GM21528 (cell line): ENCODE measurements at regions not wholly inside any gene's neighbourhood (a gene's known extent, or its start where the extent isn't known, plus 50 kb on each side); places are given as distances from the start of the nearest gene placed in this dataset.

Experiments used
- ATAC-seq: cut with Tn5 transposase; IDR thresholded peaks from one replicate; pipeline ENCODE4 v1.9.1; 2021; ENCODE audit warnings: mild to moderate bottlenecking, moderate library complexity; ENCODE audit not compliant: unreplicated experiment, low FRiP score

GRCh38 chr7:46661431-46661830, 740.4 kb upstream of the IGFBP3 start:
- ATAC-seq = no peak

GRCh38 chr7:46660402-46660980, 739.4 kb upstream of the IGFBP3 start:
- ATAC-seq = no peak

- ATAC-seq = no peak
Measured at GRCh38 chr7:46658281-46658680, 737.2 kb upstream of the IGFBP3 start.

- ATAC-seq = no peak
Measured at GRCh38 chr7:46654546-46655443, 733.7 kb upstream of the IGFBP3 start.

DNA sequence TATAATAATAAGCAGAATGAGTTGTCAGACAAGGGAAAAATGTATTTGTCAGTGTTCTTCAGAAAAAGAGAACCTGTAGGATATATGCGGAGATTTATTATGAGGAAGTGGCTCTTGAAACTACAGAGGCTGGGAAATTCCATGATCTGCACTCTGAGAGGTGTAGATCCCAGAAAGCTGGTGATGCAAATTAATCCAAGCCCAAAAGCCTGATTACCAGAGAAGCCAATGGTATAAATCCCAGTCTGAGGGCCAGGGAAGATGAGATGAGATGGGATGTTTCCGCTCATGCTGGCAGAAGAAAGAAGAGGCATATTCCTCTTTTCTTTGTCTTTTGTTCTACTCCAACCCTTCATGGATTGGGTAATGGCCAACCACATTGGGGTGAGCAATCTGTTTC, 732.8 kb upstream of the IGFBP3 start:
- ATAC-seq = no peak

DNA sequence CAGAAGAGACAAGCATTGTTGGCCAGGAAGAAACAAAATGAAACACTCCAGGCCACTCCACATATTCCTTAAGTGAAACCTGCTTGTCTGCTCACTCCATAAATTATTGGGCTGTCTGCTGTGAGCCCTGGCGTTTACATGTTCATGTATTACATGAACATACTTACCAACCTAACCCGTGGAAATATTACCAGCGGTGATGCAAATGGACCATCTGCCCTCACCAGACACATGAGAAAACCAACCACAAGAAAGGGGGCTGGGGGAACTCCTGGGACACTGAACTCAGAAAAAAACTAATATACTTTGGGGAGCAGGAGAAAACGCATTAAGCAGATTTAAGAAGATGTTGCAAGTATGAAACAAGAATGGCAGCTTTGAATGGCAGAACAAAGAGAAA, 731.2 kb upstream of the IGFBP3 start:
- no peak for ATAC-seq

DNA sequence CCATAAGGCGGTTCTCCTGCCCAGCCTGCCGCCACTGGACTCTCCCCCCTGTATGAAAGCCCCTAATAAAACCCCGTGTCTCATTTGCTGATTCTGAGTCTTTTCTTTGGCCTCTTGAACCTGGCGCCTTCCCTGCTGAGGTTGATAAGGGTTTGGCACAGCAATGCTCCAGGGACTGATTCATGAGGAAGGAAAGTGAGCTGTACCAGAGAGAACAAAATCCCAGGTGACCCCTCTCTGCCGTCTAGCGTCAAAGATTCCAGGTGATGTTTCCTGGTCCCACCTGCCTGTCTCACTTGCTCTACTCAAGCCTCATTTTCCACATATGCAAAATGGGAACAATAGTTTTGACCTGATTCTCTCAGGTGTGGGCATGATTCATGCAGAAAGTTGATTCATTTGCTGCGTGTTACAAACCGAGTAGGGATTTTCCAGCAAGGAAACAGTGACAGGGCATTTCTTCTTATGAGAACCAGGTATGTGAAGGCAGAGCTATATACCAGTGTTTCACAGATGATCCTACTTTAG, 730.6 kb upstream of the IGFBP3 start:
- ATAC-seq = no peak

DNA sequence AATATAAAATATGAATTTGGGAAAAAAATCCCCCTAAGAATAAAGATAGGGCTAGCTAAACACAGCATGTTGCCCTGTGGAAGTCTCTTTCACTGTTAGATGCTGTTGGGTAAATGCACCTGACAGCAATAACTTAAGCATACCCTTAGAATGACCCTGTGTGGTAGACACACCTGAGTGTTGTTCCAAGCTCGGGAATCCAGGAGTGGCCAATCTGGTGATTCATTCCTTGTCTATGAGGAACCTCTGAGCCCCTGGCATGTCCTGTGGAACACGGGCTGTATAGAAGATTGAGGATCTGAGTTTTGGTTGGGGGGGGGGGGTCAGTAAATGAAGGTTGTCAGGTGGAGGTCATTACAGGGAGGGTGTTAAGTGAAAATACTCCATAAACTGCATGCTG, 730.0 kb upstream of the IGFBP3 start:
- no peak for ATAC-seq

DNA sequence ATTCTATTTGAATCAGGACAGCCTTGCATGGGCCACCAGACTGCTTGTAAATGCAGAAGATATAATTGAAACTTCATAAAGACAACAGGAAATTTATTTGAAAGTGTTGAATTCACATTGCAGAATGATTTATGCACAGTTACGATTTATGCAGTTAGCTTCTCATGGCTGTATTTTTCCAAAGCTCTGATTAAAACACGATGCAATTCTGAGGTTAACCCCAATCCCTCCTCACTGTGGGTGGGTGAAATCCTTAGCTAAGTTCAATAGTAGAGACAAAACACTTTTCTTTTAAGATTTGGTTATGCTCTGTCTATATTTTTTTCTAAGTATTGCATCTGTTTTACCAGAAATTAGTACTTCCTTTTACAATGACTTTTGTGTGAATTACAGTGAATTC, 728.8 kb upstream of the IGFBP3 start:
- no peak for ATAC-seq

GRCh38 chr7:46637793-46638735, 717.0 kb upstream of the IGFBP3 start:
- ATAC-seq = no peak

DNA sequence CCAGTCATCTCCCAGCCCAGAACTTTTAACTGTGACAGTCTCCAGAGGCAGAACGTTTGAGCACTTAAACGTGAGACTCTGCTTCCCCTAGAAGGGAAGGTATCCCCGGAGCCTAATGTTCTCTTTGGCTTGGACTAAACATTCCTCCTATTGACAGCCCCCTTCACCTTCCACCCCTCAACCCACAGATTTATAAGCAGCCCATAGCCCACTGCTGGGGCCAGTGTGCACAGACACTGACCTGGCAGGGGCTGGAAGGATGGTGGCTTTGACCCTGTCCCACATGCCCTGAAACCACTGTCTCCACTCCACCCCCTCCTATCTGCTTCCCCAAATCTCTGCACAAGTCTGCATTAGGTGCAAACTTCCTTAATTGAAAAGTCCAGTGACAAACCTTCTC, 715.0 kb upstream of the IGFBP3 start:
- no peak for ATAC-seq

DNA sequence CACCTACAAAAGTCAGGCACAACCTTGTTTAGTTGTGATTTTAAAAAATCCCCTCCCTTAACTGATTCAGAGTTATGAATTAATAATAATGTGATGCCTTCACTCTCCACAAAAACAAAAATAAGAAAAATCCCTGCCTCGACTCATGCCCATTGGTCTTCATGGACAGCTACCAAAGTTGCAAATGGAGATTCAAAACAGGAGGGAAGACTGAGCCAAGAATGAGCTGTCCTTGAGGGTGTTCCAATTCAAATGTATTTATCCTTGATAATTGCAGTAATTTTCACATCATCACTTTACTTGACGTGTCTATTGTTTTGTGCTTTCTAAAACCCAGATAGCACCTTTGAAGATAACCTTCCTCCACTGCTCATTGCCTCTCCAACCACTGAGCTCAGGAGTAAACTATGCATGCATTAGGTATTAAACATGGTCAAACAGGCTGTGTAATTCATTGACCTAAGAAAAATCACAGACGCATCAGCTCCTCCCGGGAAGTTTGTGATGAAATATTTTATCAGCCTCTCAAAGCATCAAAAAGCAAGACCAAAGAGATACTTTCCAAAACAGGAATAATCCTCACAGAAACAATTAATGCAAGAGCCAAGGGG, 712.7 kb upstream of the IGFBP3 start:
- no peak for ATAC-seq

GRCh38 chr7:46633200-46633599, 712.1 kb upstream of the IGFBP3 start:
- ATAC-seq = no peak

DNA sequence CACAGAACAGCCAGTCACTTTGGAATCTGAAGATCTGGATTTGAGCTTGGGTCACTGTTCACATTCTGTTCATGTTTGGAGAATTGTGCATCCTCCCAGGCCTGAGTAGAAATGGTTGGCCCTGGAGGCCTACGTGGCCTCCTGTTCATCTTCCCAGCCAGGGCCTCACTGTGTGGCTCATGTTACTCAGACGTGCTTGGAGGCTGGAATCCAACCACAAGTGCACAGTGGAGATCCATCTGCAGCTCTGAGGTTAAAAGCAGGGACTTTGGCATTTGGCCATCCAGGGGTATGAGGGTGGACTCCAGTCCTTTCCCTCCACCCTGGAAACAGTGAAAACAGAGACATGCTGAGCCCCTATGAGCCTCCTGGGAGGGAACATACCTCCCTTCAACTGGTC, 709.0 kb upstream of the IGFBP3 start:
- no peak for ATAC-seq

DNA sequence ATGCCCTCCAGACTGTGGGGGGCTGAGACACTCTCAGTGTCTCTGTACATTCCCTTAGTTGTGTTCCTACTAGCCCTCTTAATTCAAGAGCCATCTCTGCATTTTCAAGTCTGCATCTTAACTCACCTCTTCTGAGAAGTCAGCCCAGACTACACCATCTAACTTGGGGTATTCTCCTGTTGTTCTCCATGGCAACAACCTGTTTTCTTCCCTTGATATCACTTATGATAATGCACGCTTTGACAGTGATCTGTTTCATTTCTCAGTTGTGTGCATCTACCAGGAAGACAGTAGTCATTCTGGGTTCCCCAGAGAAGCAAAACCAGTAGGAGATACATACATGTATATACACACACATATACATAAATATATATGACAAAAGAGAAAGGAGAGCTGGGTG, 707.3 kb upstream of the IGFBP3 start:
- no peak for ATAC-seq

DNA sequence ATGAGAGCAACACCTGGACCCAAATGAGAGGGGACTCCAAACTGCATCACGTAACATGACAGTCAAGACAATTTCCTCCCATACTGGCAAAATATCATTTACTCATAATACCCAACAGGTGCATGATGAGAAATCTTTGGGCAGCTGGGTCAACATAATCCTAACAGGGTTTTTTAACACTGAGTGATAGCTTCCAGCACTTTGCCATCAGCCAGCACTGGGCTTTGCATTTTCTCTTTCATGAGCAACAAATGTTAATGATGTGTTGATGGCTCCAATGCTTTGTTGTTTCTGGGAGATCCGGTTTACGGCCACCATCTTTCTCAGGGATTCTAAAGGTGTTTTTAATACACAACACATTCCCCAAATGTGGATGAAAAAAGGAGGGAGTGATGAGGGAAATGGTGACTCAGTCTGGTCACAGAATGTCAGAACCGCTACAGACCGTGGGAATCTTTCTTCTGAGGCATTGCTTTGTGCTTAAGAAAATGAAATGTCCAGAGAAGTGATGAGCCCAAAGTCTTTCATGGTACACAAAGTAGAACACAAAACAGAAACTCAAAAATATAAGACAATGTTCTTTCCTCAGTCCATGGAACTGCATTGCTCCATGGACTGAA, 705.7 kb upstream of the IGFBP3 start:
- no peak for ATAC-seq

GRCh38 chr7:46626261-46626660, 705.2 kb upstream of the IGFBP3 start:
- no peak for ATAC-seq

DNA sequence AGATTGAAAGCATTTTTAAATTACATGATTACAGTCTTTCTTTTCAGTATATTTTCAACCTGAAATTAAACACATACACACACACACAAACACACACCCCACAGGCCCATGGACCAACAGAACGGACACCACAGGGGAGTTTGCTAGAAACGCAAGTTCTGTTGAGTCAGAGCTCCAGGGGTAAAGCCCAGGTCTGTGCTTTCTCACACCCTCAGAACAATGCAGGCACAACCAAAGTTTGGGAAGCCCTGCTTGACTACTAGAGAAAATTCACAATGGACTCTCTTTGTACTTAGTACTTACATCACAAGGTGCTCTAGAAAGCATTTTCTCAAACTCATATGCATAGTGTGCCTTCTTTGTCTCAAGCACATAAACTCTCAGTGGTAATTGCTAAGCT, 704.0 kb upstream of the IGFBP3 start:
- ATAC-seq = no peak

- ATAC-seq = no peak
Measured at GRCh38 chr7:46622251-46622650, 701.2 kb upstream of the IGFBP3 start.

- no peak for ATAC-seq
Measured at GRCh38 chr7:46619723-46620310, 698.7 kb upstream of the IGFBP3 start.
